ENCODE measurements at regions not wholly inside any gene's neighbourhood (a gene's known extent, or its start where the extent isn't known, plus 50 kb on each side); places are given as distances from the start of the nearest gene placed in this dataset.

GRCh38 chr12:110995016-110995415 lies 74.6 kb upstream of the MYL2 start:
- no peak for DNase-seq (ENCODE audit: low spot score)
- ATAC-seq (ENCODE audit: insufficient number of reproducible peaks, low FRiP score, low read depth), result no peak

GRCh38 chr12:110993434-110993833 lies 73.1 kb upstream of the MYL2 start:
- Histone ChIP-seq H3K27ac (no peak overlapping the region), H3K4me3 (no peak overlapping the region), H3K36me3 (no peaks in the 10 kb centered on the region), H3K27me3 (replicated peaks; ENCODE audit: insufficient read depth) (no peaks in the 10 kb centered on the region), H3K4me1 (ENCODE audit: control insufficient read depth in 1 of 2, low read depth in 2 of 2) (no peaks in the 10 kb centered on the region), H3K9me3 (peaks cover 8% of the 10 kb centered on the region)
- ATAC-seq (ENCODE audit: insufficient number of reproducible peaks, low FRiP score, low read depth), result no peak
- no peak for TF ChIP-seq CTCF (IDR thresholded peaks at IDR 0.05)
- no peak for DNase-seq (ENCODE audit: low spot score)

More at GRCh38 chr12:110995016-110995415, 74.6 kb upstream of the MYL2 start:
- H3K4me1 ChIP-seq (ENCODE audit: control insufficient read depth in 1 of 2, low read depth in 2 of 2), result no peaks in the 10 kb centered on the region
- no peak for TF ChIP-seq CTCF (IDR thresholded peaks at IDR 0.05)
- H3K9me3 ChIP-seq, result peaks cover 9% of the 10 kb centered on the region
- no peak overlapping the region for H3K4me3 ChIP-seq
- H3K36me3 ChIP-seq, result no peaks in the 10 kb centered on the region
- H3K27me3 ChIP-seq (replicated peaks; ENCODE audit: insufficient read depth), result no peaks in the 10 kb centered on the region
- no peak overlapping the region for H3K27ac ChIP-seq

GRCh38 chr12:110992909-110993308 lies 72.5 kb upstream of the MYL2 start:
- H3K4me1 ChIP-seq (ENCODE audit: control insufficient read depth in 1 of 2, low read depth in 2 of 2), result no peaks in the 10 kb centered on the region
- no peaks in the 10 kb centered on the region for H3K36me3 ChIP-seq
- no peak overlapping the region for H3K4me3 ChIP-seq
- ATAC-seq (ENCODE audit: insufficient number of reproducible peaks, low FRiP score, low read depth), result no peak
- no peak overlapping the region for H3K27ac ChIP-seq
- peaks cover 3% of the 10 kb centered on the region for H3K9me3 ChIP-seq
- no peak for DNase-seq (ENCODE audit: low spot score)
- TF ChIP-seq CTCF (IDR thresholded peaks at IDR 0.05), result no peak
- no peaks in the 10 kb centered on the region for H3K27me3 ChIP-seq (replicated peaks; ENCODE audit: insufficient read depth)

- TF ChIP-seq CTCF (IDR thresholded peaks at IDR 0.05), result no peak
- Histone ChIP-seq H3K9me3 (no peaks in the 10 kb centered on the region), H3K27ac (no peak overlapping the region), H3K36me3 (no peaks in the 10 kb centered on the region), H3K4me1 (ENCODE audit: control insufficient read depth in 1 of 2, low read depth in 2 of 2) (no peaks in the 10 kb centered on the region), H3K27me3 (replicated peaks; ENCODE audit: insufficient read depth) (no peaks in the 10 kb centered on the region), H3K4me3 (no peak overlapping the region)
- DNase-seq (ENCODE audit: low spot score) (no peak), ATAC-seq (ENCODE audit: insufficient number of reproducible peaks, low FRiP score, low read depth) (no peak)
These were observed 63.4 kb upstream of the MYL2 start for GRCh38 chr12:110983811-110984210.

- Histone ChIP-seq H3K36me3 (no peaks in the 10 kb centered on the region), H3K4me1 (ENCODE audit: control insufficient read depth in 1 of 2, low read depth in 2 of 2) (no peaks in the 10 kb centered on the region), H3K27me3 (replicated peaks; ENCODE audit: insufficient read depth) (no peaks in the 10 kb centered on the region), H3K4me3 (no peak overlapping the region), H3K9me3 (peaks cover 5% of the 10 kb centered on the region), H3K27ac (no peak overlapping the region)
- DNase-seq (ENCODE audit: low spot score) (no peak), ATAC-seq (ENCODE audit: insufficient number of reproducible peaks, low FRiP score, low read depth) (no peak)
- no peak for TF ChIP-seq CTCF (IDR thresholded peaks at IDR 0.05)
These were observed 52.5 kb upstream of the MYL2 start for GRCh38 chr12:110972866-110973265.

Data from thoracic aorta (tissue), 2 donors.